BJ (cell line): ENCODE measurements at regions not wholly inside any gene's neighbourhood (a gene's known extent, or its start where the extent isn't known, plus 50 kb on each side); places are given as distances from the start of the nearest gene placed in this dataset.

ENCODE experiments used
- CTCF ChIA-PET: fragments of 350-600 bp; formaldehyde crosslinking; extraction: SDS; loops from one replicate; lab custom pipeline; 2021; ENCODE audit warnings: antibody characterized with exemption, inconsistent platforms; lab: Yijun Ruan, JAX
- POLR2A ChIA-PET: fragments of 300-600 bp; sonication (Branson Sonifier 250); formaldehyde crosslinking; extraction: SDS; loops from one replicate; lab custom pipeline; 2021; ENCODE audit warnings: antibody characterized with exemption; lab: Charles Lee
- DNase-seq: peaks from one replicate; pipeline ENCODE4 v3.0.0-alpha.2; 2011; ENCODE audit warnings: low read depth
- H3K27me3 ChIP-seq: 2 replicates; pipeline ENCODE4 v1.6.0; 2011; ENCODE audit warnings: low read length; ENCODE audit not compliant: control insufficient read depth, insufficient read depth
- H3K36me3 ChIP-seq: 2 replicates; pipeline ENCODE4 v1.5.1; 2011; ENCODE audit warnings: low read length; ENCODE audit not compliant: control insufficient read depth, insufficient read depth
- H3K4me3 ChIP-seq: 2 replicates; pipeline ENCODE4 v1.5.1; 2011; ENCODE audit warnings: low read depth, mild to moderate bottlenecking, control low read depth, low read length
- CTCF ChIP-seq: IDR thresholded peaks from 2 replicates; pipeline ENCODE4 v1.5.1; 2011; ENCODE audit warnings: low read depth, mild to moderate bottlenecking, control low read depth, inconsistent platforms, low read length, moderate library complexity; ENCODE audit not compliant: insufficient read depth

- H3K27me3 ChIP-seq, result no peaks in the 10 kb centered on the region
Measured at GRCh38 chr2:12076810-12077209, 330.4 kb downstream of the LPIN1 start.

GRCh38 chr2:12080360-12080759 lies 333.9 kb downstream of the LPIN1 start:
- ChIA-PET CTCF (interaction anchor here (0.6 kb wide), 1 partner anchor 198 kb away, joined by 3 read pairs; no protein-coding TSS in a partner anchor), POLR2A (no interaction called here)
- TF ChIP-seq CTCF, result no peak
- Histone ChIP-seq H3K4me3 (no peak overlapping the region), H3K27me3 (no peaks in the 10 kb centered on the region), H3K36me3 (no peaks in the 10 kb centered on the region)
- DNase-seq, result no peak

More at GRCh38 chr2:12076810-12077209, 330.4 kb downstream of the LPIN1 start:
- no peak for TF ChIP-seq CTCF
- H3K4me3 ChIP-seq, result no peak overlapping the region
- no peaks in the 10 kb centered on the region for H3K36me3 ChIP-seq
- ChIA-PET POLR2A (no interaction called here), CTCF (interaction anchor here (1.5 kb wide), 1 partner anchor 10 kb away, joined by 4 read pairs; no protein-coding TSS in a partner anchor)
- no peak for DNase-seq

- CTCF ChIA-PET, result interaction anchor here (1.0 kb wide), 1 partner anchor 31 kb away, joined by 3 read pairs; no protein-coding TSS in a partner anchor
- no peaks in the 10 kb centered on the region for H3K27me3 ChIP-seq
- H3K4me3 ChIP-seq, result no peak overlapping the region
- no peak for TF ChIP-seq CTCF
- H3K36me3 ChIP-seq, result no peaks in the 10 kb centered on the region
- POLR2A ChIA-PET, result interaction anchor here (0.7 kb wide), 1 partner anchor 683 kb away, joined by 3 read pairs; no protein-coding TSS in a partner anchor
- no peak for DNase-seq
Measured at GRCh38 chr2:12081481-12082210, 335.2 kb downstream of the LPIN1 start.

- no peaks in the 10 kb centered on the region for H3K27me3 ChIP-seq
- no peaks in the 10 kb centered on the region for H3K36me3 ChIP-seq
- POLR2A ChIA-PET, result interaction anchor here (0.5 kb wide), 1 partner anchor 523 kb away, joined by 5 read pairs; no protein-coding TSS in a partner anchor
- TF ChIP-seq CTCF, result no peak
- CTCF ChIA-PET, result interaction anchor here (0.6 kb wide), 1 partner anchor 9 kb away, joined by 3 read pairs; no protein-coding TSS in a partner anchor
- DNase-seq, result no peak
- H3K4me3 ChIP-seq, result no peak overlapping the region
Measured at GRCh38 chr2:12083081-12083581, 336.7 kb downstream of the LPIN1 start.

- Histone ChIP-seq H3K27me3 (no peaks in the 10 kb centered on the region), H3K4me3 (no peak overlapping the region), H3K36me3 (no peaks in the 10 kb centered on the region)
- no peak for DNase-seq
- no peak for TF ChIP-seq CTCF
- CTCF ChIA-PET, result no interaction called here
- POLR2A ChIA-PET, result interaction anchor here (0.5 kb wide), 1 partner anchor 522 kb away, joined by 5 read pairs; no protein-coding TSS in a partner anchor
Measured at GRCh38 chr2:12083713-12084419, 337.4 kb downstream of the LPIN1 start.
